IMR-90 (cell line): ENCODE measurements at regions not wholly inside any gene's neighbourhood (a gene's known extent, or its start where the extent isn't known, plus 50 kb on each side); places are given as distances from the start of the nearest gene placed in this dataset.

Source experiments
- ATAC-seq: fragments of 200-7000 bp; cut with Tn5 transposase; 2 replicates; pipeline ENCODE4 v1.9.1; 2020; ENCODE audit warnings: low read depth, mild to moderate bottlenecking, moderate library complexity
- BruUV-seq: library from RNA; stranded (reverse); fragments of 400-500 nt; replicated peaks from 2 replicates; lab custom pipeline; 2021; lab: Mats Ljungman, UMichigan
- CTCF ChIA-PET: fragments of 300-600 bp; formaldehyde crosslinking; extraction: SDS; loops from one replicate; lab custom pipeline; 2021; ENCODE audit warnings: antibody characterized with exemption; lab: Yijun Ruan, JAX
- POLR2A ChIA-PET: fragments of 300-600 bp; sonication (Branson Sonifier 250); formaldehyde crosslinking; loops from one replicate; lab custom pipeline; 2022; ENCODE audit warnings: antibody characterized with exemption; ENCODE audit not compliant: unreplicated experiment; lab: Charles Lee
- DNase-seq: peaks from one replicate; pipeline ENCODE4 v3.0.0; 2013
- H2AFZ ChIP-seq: replicated peaks from 2 replicates; pipeline ENCODE3; 2013; ENCODE audit warnings: low read length, mild to moderate bottlenecking; ENCODE audit not compliant: poor library complexity
- H2AK5ac ChIP-seq: 2 replicates; pipeline ENCODE4 v1.6.1; 2013; ENCODE audit warnings: low read depth, low read length, inconsistent platforms
- H2AK9ac ChIP-seq: replicated peaks from 2 replicates; pipeline ENCODE3; 2013; ENCODE audit warnings: mild to moderate bottlenecking, low read depth, low read length, moderate library complexity; ENCODE audit not compliant: poor library complexity
- H2BK120ac ChIP-seq: 2 replicates; pipeline ENCODE4 v1.6.1; 2013; ENCODE audit warnings: low read depth, low read length, inconsistent platforms
- H2BK15ac ChIP-seq: 3 replicates; pipeline ENCODE4 v1.6.1; 2013; ENCODE audit warnings: low read depth, low read length, inconsistent platforms
- H2BK20ac ChIP-seq: 2 replicates; pipeline ENCODE4 v1.6.1; 2013; ENCODE audit warnings: low read depth, mild to moderate bottlenecking, inconsistent platforms, low read length, moderate library complexity
- H2BK5ac ChIP-seq: 2 replicates; pipeline ENCODE4 v1.6.1; 2013; ENCODE audit warnings: mild to moderate bottlenecking, low read depth, low read length, inconsistent platforms; ENCODE audit not compliant: poor library complexity, severe bottlenecking
- H3K14ac ChIP-seq: replicated peaks from 2 replicates; pipeline ENCODE4 v1.6.1; 2013; ENCODE audit warnings: low read depth, low read length, inconsistent platforms
- H3K18ac ChIP-seq: 2 replicates; pipeline ENCODE4 v1.6.1; 2013; ENCODE audit warnings: low read depth, low read length, control low read depth
- H3K23ac ChIP-seq: 2 replicates; pipeline ENCODE4 v1.6.1; 2013; ENCODE audit warnings: low read depth, low read length, inconsistent platforms
- H3K27ac ChIP-seq: 2 replicates; pipeline ENCODE4 v1.5.1; 2013; ENCODE audit warnings: mild to moderate bottlenecking, control low read depth, low read length; ENCODE audit not compliant: insufficient read depth
- H3K27me3 ChIP-seq: 2 replicates; pipeline ENCODE4 v1.6.1; 2013; ENCODE audit warnings: low read length; ENCODE audit not compliant: control insufficient read depth, insufficient read depth
- H3K36me3 ChIP-seq: 2 replicates; pipeline ENCODE4 v1.6.1; 2013; ENCODE audit warnings: low read length, mixed read lengths; ENCODE audit not compliant: control insufficient read depth, insufficient read depth
- H3K4ac ChIP-seq: 2 replicates; pipeline ENCODE4 v1.6.1; 2013; ENCODE audit warnings: low read depth, low read length, inconsistent platforms
- H3K4me1 ChIP-seq: 2 replicates; pipeline ENCODE4 v1.6.1; 2013; ENCODE audit warnings: low read length, mixed read lengths; ENCODE audit not compliant: control insufficient read depth, insufficient read depth
- H3K4me2 ChIP-seq: 2 replicates; pipeline ENCODE4 v1.6.1; 2013; ENCODE audit warnings: low read depth, mild to moderate bottlenecking, control low read depth, low read length, moderate library complexity
- H3K4me3 ChIP-seq: 2 replicates; pipeline ENCODE4 v1.5.1; 2013; ENCODE audit warnings: low read depth, mild to moderate bottlenecking, control low read depth, low read length, moderate library complexity; ENCODE audit not compliant: insufficient read depth
- H3K56ac ChIP-seq: 2 replicates; pipeline ENCODE4 v1.6.1; 2013; ENCODE audit warnings: low read length, inconsistent platforms; ENCODE audit not compliant: insufficient read depth; ENCODE audit errors: extremely low read depth
- H3K79me1 ChIP-seq, 2 experiments: 2 replicates each; pipeline ENCODE4 v1.6.1; 2013; ENCODE audit warnings: low read length in 2 of 2, inconsistent platforms in 1 of 2, low read depth in 1 of 2
- H3K9ac ChIP-seq: 2 replicates; pipeline ENCODE4 v1.6.1; 2013; ENCODE audit warnings: low read depth, low read length, control low read depth
- H3K9me1 ChIP-seq: 2 replicates; pipeline ENCODE4 v1.6.1; 2013; ENCODE audit warnings: low read length, inconsistent platforms; ENCODE audit not compliant: insufficient read depth
- H3K9me3 ChIP-seq: 2 replicates; pipeline ENCODE4 v1.6.1; 2013; ENCODE audit warnings: low read length; ENCODE audit not compliant: control insufficient read depth, insufficient read depth
- H4K20me1 ChIP-seq: 2 replicates; pipeline ENCODE4 v1.6.1; 2013; ENCODE audit warnings: low read length, inconsistent platforms; ENCODE audit not compliant: insufficient read depth
- H4K5ac ChIP-seq: 2 replicates; pipeline ENCODE4 v1.6.1; 2013; ENCODE audit warnings: mild to moderate bottlenecking, low read depth, low read length, control low read depth
- H4K8ac ChIP-seq, 2 experiments: 2 replicates each; pipeline ENCODE4 v1.6.1; 2013; ENCODE audit warnings: low read depth in 2 of 2, low read length in 2 of 2, control low read depth in 1 of 2, inconsistent platforms in 1 of 2
- H4K91ac ChIP-seq: 2 replicates; pipeline ENCODE4 v1.6.1; 2013; ENCODE audit warnings: low read depth, low read length, inconsistent platforms; ENCODE audit not compliant: insufficient read depth
- BHLHE40 ChIP-seq: fragments of 150-350 bp; IDR thresholded peaks from 2 replicates; pipeline ENCODE4 v1.6.1; 2016; ENCODE audit warnings: mild to moderate bottlenecking, low read depth, low read length
- CHD1 ChIP-seq: IDR thresholded peaks from 2 replicates; pipeline ENCODE4 v1.6.1; 2012; ENCODE audit warnings: low read depth, low read length, improper control_type of control experiment
- CTCF ChIP-seq: conservative IDR thresholded peaks from 2 replicates; pipeline ENCODE4 v1.5.1; 2012; ENCODE audit warnings: mild to moderate bottlenecking, low read depth, low read length, improper control_type of control experiment
- ELK1 ChIP-seq: fragments of 150-350 bp; IDR thresholded peaks from 2 replicates; pipeline ENCODE4 v1.6.1; 2016; ENCODE audit warnings: low read depth, mild to moderate bottlenecking, low read length, moderate library complexity, borderline replicate concordance
- FOS ChIP-seq: fragments of 150-350 bp; IDR thresholded peaks from 2 replicates; pipeline ENCODE4 v1.6.1; 2016; ENCODE audit warnings: low read depth, low read length
- MAZ ChIP-seq: IDR thresholded peaks from 2 replicates; pipeline ENCODE4 v1.6.1; 2012; ENCODE audit warnings: low read depth, mild to moderate bottlenecking, low read length, improper control_type of control experiment, moderate library complexity, borderline replicate concordance
- MXI1 ChIP-seq: IDR thresholded peaks from 2 replicates; pipeline ENCODE4 v1.6.1; 2012; ENCODE audit warnings: low read depth, mild to moderate bottlenecking, low read length, moderate library complexity, borderline replicate concordance
- NFE2L2 ChIP-seq: fragments of 150-350 bp; IDR thresholded peaks from 2 replicates; pipeline ENCODE4 v1.6.1; 2016; ENCODE audit warnings: low read depth, mild to moderate bottlenecking, low read length
- POLR2A ChIP-seq: IDR thresholded peaks from 2 replicates; pipeline ENCODE4 v1.6.1; 2012; ENCODE audit warnings: mild to moderate bottlenecking, low read depth, low read length
- RAD21 ChIP-seq: IDR thresholded peaks from 2 replicates; pipeline ENCODE4 v1.6.1; 2012; ENCODE audit warnings: low read length, improper control_type of control experiment
- RCOR1 ChIP-seq: IDR thresholded peaks from 2 replicates; pipeline ENCODE4 v1.6.1; 2012; ENCODE audit warnings: mild to moderate bottlenecking, low read length, improper control_type of control experiment; ENCODE audit not compliant: insufficient replicate concordance
- RFX5 ChIP-seq: IDR thresholded peaks from 2 replicates; pipeline ENCODE4 v1.8.0; 2012; ENCODE audit warnings: low read depth, mild to moderate bottlenecking, low read length, moderate library complexity
- SMC3 ChIP-seq: fragments of 150-350 bp; IDR thresholded peaks from 2 replicates; pipeline ENCODE4 v1.6.1; 2016; ENCODE audit warnings: low read depth, mild to moderate bottlenecking, antibody characterized with exemption, low read length, moderate library complexity
- USF2 ChIP-seq: fragments of 150-350 bp; IDR thresholded peaks from 2 replicates; pipeline ENCODE4 v1.6.1; 2017; ENCODE audit warnings: mild to moderate bottlenecking, antibody characterized with exemption, low read length, low read depth
- WGBS, 2 experiments: methylation state at CpG; one replicate each; pipeline versions ENCODE4 v1.1.5 to v1.1.7; 2013; ENCODE audit warnings: missing lambda C conversion rate in 2 of 2; ENCODE audit not compliant: insufficient read length in 1 of 2; ENCODE audit errors: extremely low coverage in 2 of 2; 5-methylcytosine and 5-hydroxymethylcytosine counted together
- dilution Hi-C: fragments of 300-500 bp; cut with HindIII; formaldehyde crosslinking; loops from one replicate; pipeline ENCODE4 v1.14.3; 2018; ENCODE audit warnings: low sequenced_read_pairs; ENCODE audit not compliant: unreplicated experiment
- in situ Hi-C: fragments of 300-500 bp; cut with MboI; formaldehyde crosslinking; loops from 3 replicates; pipeline ENCODE4 v1.14.3; 2019; ENCODE audit warnings: low sequenced_read_pairs, inconsistent platforms, mixed read lengths
- intact Hi-C: fragments of 100-400 bp; cut with micrococcal nuclease; formaldehyde crosslinking; loops from 2 replicates; pipeline ENCODE4 v1.10.0; 2022

DNA sequence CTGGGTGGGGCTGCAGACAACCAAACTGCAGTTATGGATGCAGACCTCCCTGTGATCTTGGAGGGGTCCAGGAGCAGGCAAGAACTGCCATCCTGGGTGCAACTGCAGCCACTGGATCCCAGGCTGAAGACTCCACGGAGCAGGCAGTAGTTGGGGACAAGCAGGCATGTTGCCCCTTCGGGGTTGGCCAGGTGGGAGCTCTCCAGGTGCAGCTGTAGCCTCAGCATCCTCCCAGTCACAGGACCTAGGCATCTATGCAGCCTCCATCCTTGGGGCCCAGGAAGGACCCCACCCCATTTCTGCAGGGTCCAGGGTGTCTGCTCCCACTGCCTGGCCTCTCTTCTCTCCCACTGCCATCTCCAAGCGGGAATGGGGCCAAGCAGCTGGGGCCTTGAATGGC is 322.2 kb upstream of the RBMS3 start:
- dilution Hi-C loops, result no loop called here
- WGBS, 2 experiments, result no CpG with 5 or more reads among the region's 3 CpGs
- no peak overlapping the region for H3K4me3 ChIP-seq
- H3K9me3 ChIP-seq, result peaks cover 3% of the 10 kb centered on the region; the same call in 1 of the 2 replicates
- H3K27ac ChIP-seq, result no peak overlapping the region
- ATAC-seq (no peak), DNase-seq (no peak)
- H2AK5ac ChIP-seq, result no peak overlapping the region
- TF ChIP-seq POLR2A (no peak), RFX5 (no peak), NFE2L2 (no peak), MXI1 (no peak), CHD1 (no peak), FOS (no peak), CTCF (no peak), BHLHE40 (no peak), RCOR1 (no peak), USF2 (no peak), RAD21 (no peak), SMC3 (no peak), ELK1 (no peak), MAZ (no peak)
- no peak overlapping the region for H2BK15ac ChIP-seq
- H4K20me1 ChIP-seq, result no peaks in the 10 kb centered on the region
- no peaks in the 10 kb centered on the region for H3K27me3 ChIP-seq
- no peak overlapping the region for H3K23ac ChIP-seq
- H4K5ac ChIP-seq, result no peak overlapping the region
- no TSS peak for BruUV-seq
- no peak overlapping the region for H3K4ac ChIP-seq
- no peak overlapping the region for H4K8ac ChIP-seq
- no peak overlapping the region for H2AFZ ChIP-seq
- ChIA-PET CTCF (no interaction called here), POLR2A (no interaction called here)
- H3K4me2 ChIP-seq, result no peak overlapping the region
- no peaks in the 10 kb centered on the region for H3K4me1 ChIP-seq
- intact Hi-C loops, result no loop called here
- H3K36me3 ChIP-seq, result no peaks in the 10 kb centered on the region
- H4K91ac ChIP-seq, result no peak overlapping the region
- H2BK120ac ChIP-seq, result no peak overlapping the region
- no peak overlapping the region for H2BK5ac ChIP-seq
- no peak overlapping the region for H2AK9ac ChIP-seq
- H3K14ac ChIP-seq, result no peak overlapping the region
- H3K9ac ChIP-seq, result no peak overlapping the region
- H3K79me1 ChIP-seq, result no peaks in the 10 kb centered on the region
- no peaks in the 10 kb centered on the region for H3K9me1 ChIP-seq
- in situ Hi-C loops, result no loop called here
- H2BK20ac ChIP-seq, result no peak overlapping the region
- no peak overlapping the region for H3K18ac ChIP-seq
- H3K56ac ChIP-seq, result no peak overlapping the region
